ENCODE measurements at regions not wholly inside any gene's neighbourhood (a gene's known extent, or its start where the extent isn't known, plus 50 kb on each side); places are given as distances from the start of the nearest gene placed in this dataset.

GRCh38 chr6:160859822-160860221 is 131.7 kb upstream of the MAP3K4 start:
- TF ChIP-seq CTCF (IDR thresholded peaks at IDR 0.05; ENCODE audit: control extremely low read depth in 1 of 3, insufficient read depth in 1 of 3, low read depth in 1 of 3, low read length in 3 of 3) (no peak), POLR2AphosphoS5 (IDR thresholded peaks at IDR 0.05; ENCODE audit: low read depth, low read length) (no peak), NANOG (IDR thresholded peaks at IDR 0.05; ENCODE audit: insufficient read depth, low read depth, low read length, poor library complexity, severe bottlenecking) (no peak), MAFK (IDR thresholded peaks at IDR 0.05; ENCODE audit: low read depth, low read length) (no peak), CBX5 (IDR thresholded peaks at IDR 0.05; ENCODE audit: low read depth, low read length) (no peak), RAD21 (IDR thresholded peaks at IDR 0.05 in 1 of 2, conservative IDR thresholded peaks at IDR 0.05 in 1 of 2; ENCODE audit: low read depth in 2 of 2, low read length in 2 of 2) (no peak), RXRA (IDR thresholded peaks at IDR 0.05; ENCODE audit: insufficient read depth, low read depth, low read length) (no peak)
